ENCODE measurements at regions not wholly inside any gene's neighbourhood (a gene's known extent, or its start where the extent isn't known, plus 50 kb on each side); places are given as distances from the start of the nearest gene placed in this dataset.

DNA sequence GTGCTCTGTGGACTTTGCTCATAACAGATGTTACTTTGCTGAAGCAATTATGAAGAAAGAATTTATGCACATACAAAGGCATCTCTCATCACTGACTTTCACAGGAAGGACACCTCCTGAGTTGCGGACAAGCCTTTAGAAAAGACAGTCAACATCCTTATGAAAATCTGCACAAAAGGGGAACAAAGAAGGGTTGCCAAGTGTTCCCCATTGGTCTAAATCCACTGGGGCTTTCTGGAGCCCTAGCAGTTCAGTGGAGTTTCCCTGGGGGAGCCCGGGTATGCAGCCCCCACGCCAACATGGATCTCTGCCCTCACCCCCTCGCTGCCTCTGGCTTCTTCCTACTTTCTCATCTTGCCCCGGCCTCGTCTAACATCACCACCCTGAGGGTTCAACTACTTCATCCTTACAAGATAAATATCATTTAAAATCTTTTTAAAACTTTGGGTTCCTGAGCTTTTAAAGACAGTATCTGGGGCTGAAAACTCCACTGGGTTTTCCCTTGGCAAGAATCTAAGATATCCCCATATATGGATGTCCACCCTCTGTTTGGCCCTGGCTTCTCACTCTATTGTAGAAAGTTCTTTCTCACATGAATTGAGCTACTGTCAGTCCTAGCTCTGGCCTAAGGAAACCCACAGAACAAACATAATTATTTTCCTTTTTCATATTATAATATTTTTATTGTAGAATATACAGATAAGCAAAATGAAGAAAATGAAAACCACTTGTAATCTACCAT lies 207.9 kb upstream of the RGMA start:
- DNase-seq = no peak

DNA sequence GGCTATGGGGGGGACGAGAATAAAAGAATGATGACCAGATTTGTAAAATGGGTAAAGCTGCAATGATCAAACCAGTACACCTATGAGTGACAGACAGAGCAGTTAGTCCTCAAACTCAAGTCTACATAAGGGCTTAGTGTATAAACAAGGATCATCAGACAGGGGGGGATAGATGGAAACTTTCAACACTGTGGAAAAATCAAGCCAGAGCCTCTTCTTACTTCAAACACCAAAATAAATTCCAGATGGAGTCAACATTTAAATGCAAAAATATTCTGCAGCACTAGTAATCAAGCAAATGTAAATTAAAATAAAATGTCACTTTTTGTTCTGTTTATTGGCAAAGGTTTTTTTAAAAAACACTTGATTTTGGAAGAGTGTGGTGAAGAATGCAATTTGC lies 205.9 kb upstream of the RGMA start:
- DNase-seq = no peak

DNA sequence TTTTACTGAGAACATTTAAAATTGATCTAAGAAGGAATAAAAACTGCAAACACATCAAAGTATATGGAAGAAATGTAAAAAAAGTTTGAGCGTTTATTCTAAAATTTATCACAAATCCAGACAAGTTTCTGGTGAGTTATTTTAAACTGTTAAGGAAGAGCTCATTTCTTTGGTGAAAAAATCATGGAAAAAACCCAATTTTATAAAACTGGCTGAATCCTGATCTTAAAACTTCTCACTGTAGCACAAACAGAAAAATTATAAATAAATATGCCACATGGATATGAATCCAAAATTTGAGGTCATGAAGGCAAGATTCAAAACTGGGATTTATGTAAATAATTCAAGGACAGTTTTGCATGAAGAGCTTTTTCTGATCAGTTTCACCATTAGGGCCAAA lies 205.1 kb upstream of the RGMA start:
- DNase-seq = no peak

DNA sequence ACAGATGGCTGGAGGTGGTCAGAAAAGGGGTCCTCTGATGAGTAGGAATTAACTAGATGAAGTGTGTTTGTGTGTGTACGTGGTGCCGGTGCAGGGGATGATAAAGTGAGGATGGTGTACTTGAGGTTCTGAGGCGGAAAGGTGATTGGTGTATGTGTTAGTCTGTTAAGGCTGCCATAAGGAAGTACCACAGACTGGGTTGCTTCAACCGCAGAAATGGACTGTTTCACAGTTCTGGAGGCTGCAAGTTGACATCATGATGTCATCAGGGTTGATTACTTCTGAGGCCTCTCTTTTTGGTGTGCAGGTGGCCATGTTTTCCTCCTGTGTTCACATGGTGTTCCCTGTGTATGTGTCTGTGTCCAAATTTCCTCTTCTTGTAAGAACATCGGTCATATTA lies 202.4 kb upstream of the RGMA start:
- DNase-seq = no peak

DNA sequence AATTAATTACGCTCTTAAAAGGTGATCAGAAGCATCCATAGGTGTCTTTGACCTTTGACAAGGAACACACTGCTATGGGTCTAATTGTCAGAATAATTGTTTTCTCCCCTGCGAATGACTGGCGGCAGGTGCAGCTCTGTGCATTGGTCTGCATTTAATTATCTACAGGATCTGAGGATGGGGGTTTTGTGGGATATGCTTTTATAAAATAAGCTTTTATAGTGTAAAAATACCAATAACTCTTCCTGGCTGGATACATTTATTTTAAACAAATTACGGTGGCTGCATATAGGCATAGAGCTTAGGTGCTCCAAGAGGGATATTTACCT lies 201.6 kb upstream of the RGMA start:
- no peak for DNase-seq

DNA sequence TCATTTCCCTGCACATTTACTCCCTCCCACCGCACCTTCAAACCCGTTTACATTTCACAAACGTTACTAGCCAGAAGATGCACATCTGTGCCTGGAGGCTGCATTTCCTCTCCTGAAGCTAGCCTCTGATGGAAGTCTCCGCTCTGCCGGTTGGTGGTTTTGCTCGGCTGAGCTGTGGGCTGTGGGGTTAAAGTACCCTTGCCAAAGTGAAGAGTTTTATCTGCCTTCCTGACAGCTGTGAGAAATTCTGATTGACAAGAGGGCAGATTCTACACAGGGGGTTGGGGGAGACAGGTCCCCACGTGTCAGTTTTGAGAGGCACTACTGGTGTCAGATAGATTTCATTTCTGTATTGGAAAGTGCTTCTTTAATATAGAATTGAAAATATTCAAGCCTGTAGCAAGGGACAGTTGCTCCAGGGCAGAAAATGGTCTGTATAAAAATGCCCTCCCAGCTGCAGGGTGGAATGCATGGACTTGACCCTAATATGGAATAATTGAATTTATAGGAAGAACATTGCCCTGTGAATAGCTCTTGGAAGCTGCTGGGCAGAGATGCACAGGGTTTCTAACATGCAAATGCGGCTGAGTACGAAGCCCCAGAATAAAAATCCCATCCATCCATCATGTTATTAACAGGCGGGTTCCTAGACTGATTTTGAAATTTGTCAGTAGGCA lies 201.1 kb upstream of the RGMA start:
- DNase-seq = no peak

DNA sequence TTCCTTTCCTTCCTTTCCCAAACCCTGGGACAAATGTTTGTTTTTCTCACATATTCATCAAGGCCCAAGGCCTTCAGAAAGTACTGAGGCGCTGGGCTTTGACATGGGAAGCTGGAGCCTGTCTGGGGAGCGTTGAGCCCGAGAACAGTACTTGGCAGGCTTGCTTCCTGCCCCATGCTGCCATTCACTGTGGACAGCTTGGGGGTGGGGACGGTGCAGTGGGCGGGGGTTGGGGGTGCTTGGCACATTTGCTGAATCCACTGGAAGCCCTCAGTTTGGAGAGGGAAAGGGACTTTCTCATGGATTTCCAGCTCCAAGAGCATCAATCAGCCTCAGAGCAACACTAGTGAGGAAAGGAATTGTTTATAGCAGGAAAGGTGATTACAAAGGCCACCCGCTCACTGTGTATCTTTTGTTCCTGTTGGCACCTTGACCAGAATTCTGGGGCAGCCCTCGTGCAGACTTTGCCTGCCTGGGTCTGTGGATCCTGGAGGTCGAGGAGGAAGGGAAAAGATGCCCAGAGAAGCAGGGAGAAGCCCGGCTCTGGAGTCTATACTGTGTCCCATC lies 199.8 kb upstream of the RGMA start:
- no peak for DNase-seq

DNA sequence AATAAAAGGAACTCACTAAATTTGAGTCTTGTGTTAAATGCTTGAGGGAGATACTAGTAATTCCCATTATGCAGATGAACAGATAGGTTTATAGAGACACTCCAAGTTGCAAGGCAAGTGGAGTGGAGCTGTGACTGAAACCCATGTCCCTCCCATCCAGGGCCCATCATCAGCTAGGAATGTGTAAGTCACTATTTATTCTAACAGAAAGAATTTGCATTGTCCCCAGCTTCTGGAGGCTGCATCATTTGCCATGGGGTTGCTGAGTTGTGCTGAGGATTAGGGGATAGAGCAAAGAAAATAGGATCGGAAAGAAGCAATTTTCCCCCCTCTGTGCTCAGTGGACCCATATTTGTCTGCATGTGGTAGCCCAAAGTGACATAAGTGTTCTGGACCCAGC lies 197.4 kb upstream of the RGMA start:
- DNase-seq = no peak

DNA sequence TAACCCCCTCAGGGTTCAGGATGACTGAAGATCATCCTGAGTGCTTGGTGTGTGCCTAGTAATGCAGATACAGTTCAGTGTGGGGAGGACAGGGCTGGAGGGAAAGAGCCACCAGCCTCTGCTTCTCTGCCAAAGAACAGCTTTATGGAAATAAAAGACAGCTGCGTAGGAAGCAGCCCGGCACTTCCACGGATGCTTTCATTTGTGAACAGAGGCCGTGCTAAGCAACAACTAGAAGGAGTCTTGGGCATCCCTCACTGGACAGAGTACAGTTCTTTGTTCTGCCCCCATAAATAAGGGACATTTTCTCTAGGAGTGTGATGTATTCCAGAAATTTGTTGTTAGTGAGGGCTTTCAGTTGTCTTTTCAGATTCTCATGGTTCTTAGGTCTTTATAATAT lies 194.8 kb upstream of the RGMA start:
- DNase-seq = no peak

DNA sequence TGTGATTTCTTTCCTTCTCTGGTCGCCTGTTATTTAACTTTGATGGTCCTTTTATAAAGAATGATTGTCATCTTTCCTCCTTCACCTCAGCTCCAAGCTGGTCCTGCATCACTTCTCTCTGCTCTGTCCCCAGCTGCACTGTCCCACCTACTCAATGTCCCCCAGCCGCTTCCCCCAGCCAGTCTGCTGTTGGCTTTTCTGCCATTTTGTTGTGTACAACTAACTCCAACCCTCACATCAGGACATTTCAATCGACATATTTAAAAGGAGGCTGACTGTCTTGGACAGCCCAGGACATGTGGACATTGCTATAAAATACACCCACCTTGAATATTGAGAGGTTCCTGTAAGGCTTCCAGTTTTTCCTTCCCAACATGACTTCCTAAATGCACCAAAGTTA lies 193.8 kb upstream of the RGMA start:
- DNase-seq = no peak

DNA sequence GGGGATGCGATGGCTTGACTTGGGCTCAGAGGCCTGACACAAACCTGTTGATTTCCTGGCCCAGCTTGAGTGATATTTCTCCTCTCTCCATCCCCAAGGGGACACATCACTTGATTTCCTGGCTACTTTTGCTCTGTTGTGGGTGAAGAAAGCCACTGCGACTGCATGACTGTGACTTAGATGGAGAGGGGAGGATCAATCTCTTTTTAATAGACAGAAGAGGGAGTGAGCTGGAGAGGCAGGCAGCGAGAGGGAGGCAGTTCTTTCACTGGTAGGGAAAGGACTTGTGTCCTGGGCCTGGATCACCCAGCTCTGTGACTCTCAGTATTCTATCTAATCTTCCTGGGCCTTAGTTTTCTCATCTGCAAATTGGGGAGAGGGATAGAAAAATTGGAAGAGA lies 189.8 kb upstream of the RGMA start:
- no peak for DNase-seq

DNA sequence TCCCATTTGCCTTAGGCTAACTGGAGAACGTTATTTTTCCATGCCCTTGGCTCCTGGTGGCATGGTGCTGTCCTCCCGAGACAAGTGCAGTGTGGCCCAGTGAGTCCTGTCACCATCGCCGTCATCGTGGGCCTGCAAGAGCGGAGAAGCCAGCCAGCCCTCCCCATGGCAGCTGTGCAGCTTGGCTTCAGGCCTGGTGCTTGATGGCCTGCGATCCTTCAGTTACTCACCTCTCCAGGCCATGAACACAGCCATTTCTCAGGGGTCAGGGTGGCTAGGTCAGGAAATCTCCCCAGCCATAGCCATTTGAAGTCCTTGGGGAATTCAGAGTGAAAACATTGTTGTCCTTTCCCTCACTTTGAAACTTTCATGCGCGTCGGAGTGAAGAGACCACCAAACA lies 189.0 kb upstream of the RGMA start:
- no peak for DNase-seq

DNA sequence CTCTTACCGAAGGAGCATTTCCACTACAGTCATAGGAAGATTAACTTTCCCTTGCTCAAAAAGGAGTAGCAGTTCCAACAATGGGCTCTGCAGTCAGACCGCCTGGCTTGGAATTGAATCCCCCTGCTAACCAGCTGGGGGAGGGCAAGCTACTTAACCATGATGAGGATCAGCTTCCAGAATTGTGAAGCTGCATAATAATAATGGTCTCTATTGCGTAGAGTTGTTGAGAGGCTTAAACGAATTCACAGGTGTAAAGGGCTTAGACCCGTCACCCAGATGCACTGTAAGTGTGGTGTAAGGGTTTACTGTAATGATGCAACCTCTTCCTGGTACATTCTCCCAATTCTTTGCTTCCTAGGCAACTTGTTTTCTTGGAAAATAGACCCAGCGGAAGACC lies 185.2 kb upstream of the RGMA start:
- DNase-seq = no peak

DNA sequence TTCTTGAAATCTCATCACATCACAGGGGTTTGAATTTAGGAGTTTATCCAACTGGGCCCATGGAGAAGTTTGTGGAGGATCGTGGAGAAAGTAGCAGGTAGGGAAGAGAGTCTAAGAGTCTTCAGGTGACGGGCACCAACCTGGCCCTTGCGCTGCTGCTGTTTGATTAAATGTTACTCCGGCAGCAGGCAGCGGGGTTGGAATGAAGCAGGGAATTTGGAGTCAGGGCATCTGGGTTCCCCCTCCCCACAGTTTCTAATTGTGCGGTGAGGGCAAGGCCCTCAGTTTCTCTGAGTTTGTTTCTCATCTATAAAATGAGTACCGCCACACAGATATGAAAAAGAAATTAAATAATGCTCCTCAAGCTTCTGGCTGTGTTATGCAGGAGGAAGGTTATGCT lies 182.9 kb upstream of the RGMA start:
- DNase-seq = no peak

DNA sequence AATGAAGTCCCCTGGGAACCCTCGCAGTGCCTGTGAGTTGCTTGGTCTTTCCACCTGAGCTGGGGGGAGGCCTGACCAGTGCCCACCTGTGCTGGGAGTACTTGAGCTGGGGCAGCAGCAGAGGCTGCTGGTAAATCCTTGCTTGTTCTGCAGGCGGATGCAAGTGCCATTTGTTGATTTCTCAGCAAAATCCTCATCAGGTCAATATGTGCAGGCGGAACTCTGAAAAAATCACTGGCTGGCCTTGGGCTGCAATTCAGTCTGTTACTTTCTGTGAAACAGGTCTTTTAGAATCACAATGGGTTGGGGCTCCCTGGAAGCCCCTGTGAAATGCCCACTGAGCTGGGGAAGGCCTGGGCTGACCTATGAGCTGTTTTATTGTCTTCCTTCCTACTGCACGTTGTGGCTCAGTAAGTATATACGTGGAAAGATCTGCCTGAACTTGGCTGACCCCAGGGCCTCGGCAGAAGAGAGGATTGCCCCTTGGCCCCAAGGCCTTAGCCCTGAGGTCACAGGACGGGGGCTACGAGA lies 182.0 kb upstream of the RGMA start:
- no peak for DNase-seq

DNA sequence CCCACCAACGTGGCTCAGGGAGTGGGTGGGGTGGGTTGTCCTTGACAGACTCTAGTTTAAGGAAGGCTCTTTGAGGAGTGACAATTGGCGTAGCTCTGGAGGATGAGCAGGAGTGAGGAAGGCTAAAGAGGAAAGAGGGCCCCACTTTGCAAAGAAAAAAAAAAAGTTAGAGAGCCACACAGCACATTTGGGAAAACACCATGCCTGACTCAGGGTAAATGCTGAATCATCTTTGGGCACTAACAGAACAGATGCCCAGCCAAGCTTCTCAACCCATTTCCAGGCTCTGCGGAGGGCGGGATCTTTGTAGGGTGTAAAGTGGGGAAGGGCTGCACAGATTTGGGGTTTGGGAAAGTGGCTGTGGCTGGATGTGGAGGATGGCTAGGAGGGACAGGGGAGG lies 179.1 kb upstream of the RGMA start:
- no peak for DNase-seq

DNA sequence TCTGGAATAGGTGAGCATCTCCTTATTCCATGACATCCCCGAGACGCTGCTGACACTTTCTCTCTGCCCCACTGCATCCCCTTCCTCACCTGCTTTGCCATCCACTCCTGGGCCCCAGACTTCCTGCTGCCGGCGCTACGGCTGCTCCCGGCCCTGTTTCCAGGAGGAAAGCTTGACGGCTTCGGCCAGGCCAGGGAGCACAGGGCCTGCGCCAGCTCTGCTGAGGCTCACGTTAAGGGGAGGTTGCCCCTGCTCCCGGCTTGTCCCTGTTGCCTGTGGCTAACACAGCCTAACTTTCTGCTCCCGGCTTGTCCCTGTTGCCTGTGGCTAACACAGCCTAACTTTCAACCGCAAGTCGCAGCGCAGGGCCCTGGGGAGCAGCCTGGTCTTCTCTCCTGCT lies 177.3 kb upstream of the RGMA start:
- no peak for DNase-seq

DNA sequence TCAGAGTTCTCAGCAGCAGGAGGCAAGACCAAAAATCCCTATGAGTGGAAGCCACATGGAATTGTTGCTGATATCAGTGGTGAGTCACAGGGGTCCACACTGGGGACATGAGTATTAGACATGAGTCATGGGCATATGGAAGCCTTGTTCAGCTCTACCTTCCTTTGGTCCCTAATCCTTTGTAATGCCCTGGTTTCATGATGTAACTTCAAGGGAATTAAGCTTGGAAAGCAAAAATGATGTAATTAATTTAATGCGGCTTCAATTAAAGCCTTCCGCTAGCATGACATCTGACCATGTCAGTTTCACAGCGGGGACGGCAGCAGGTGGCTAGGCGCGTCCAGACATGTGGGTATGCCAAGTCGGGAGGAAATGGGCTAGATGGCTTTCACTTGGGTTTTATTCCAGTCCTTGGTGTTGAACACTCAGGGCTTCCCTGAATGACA lies 176.1 kb upstream of the RGMA start:
- no peak for DNase-seq

DNA sequence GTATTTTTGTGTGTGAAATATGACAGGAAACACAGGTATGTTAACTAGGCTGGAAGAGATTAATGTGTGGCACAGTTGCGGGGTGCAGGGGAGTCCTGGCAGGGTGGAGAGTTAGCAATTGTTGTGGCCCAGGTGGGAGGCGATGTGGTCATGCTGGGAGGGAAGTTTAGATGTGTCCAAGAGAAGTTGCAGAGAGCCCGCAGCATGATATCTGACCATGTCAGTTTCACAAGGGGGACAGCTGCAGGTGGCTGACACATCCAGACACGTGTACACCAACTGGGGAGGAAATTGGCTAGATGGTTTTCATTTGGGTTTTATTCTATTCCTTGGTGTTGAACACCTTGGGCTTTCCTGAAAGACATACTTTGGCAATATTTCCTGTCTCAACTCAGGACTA lies 172.8 kb upstream of the RGMA start:
- no peak for DNase-seq

DNA sequence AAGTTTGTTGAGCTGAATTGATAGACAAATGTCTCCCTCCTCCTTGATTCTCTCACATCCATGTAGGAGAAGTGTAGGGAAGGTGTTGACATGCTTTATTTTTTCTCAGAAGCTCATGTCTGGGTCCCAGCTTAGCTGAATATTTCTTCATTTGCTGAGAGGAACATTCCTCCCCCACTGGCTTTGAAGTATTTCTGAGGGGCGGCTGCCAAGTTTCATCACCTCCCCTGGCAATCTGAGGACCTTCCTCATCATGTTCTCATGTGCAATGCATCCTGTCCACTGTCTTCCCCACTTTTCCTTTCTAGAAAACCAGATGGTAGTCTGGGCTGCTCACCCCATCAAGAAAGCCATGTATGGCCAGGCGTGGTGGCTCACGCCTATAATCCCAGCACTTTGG lies 168.9 kb upstream of the RGMA start:
- DNase-seq = no peak

DNA sequence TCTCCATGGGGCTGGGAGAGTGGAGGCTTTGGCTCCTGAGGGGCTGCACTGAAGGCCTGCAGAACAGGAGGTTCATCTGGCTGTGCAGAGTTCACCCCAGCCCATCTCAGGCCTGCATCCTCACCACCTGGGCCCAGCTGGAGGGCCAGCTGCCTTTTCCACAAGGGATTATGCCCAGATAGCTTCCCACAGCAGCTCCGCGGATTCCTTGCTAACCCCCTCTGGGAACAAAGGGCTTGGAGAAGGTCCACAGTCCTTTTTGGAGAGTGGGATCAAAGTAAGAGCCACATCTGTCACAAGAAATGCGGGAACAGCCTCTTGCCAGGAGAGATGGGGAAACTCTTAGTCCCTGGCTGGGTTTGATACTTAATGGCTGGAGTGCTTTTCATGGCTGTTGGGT lies 164.7 kb upstream of the RGMA start:
- DNase-seq = no peak

DNA sequence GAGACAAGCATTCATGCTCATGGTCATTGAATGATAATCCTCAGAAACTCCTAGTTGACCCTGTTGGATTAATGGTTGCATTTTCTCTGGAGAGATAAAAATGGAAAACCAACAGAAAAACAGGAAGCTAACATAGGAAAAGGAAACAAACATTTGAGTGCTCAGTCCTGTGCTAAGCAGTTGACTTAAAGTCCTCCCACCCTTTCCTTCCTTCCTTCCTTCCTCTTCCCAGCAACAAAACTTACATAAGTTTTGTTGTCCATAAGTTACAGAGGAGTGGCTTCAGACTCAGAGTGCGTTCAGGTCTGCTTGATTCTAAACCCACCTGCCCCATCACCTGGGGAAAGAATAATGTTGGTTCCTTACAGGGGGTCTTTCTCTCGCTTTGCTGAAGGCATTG lies 163.8 kb upstream of the RGMA start:
- no peak for DNase-seq

DNA sequence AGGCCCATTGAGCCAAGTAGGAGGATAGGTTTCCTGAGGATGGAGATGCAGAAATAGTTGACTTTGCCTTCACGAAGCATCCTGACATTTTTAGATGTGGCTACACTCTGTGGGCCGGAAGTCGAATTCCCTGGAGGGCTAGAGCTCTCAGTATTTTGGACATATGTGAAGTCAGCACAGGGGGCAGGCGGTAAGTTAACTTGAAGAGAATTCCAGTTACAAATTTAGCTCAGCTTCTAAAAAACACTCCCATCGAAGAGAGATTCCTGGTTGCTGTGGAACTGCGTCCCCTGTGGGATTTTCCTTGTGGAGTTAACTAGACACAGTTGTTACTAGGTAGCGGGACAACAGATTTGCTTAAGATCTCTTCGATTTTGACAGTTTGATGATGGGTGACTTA lies 161.9 kb upstream of the RGMA start:
- no peak for DNase-seq

DNA sequence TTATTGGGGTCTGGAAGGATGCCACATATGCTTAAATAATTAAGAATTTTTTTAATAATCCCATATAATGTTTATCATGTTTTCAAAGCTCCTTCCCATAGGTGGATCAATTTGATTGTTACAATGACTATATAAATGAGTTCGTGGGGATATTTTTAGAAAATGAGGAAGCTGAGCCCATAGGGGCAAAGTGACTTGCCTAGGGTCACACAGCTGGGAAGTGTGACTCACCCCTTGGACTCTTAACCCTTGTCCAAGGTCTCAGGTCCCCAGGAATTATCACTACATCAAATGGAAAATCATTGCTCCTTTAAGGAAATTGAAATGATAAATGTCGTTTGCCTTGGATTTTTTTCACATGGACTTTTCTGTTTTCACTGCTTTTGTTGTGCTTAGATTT lies 161.2 kb upstream of the RGMA start:
- DNase-seq = no peak

DNA sequence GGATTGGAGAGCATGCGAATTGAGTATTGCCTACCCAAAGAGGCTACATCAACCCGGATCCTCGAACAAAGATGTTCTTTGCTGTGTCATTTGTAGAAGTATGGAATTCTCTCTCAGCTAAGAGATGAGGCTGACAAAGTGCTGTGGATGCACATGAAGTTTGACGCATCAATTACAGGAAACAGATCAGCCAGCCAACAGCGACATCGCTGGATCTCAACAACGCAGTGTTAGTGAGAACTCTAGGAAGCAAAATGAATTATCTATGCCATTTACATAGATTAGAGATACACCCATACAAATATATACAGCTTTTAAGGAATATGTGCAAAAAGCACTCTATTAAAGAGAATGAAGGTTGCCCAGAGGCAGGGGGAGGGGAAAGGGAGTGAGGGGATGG lies 160.6 kb upstream of the RGMA start:
- no peak for DNase-seq
